ENCODE measurements at regions not wholly inside any gene's neighbourhood (a gene's known extent, or its start where the extent isn't known, plus 50 kb on each side); places are given as distances from the start of the nearest gene placed in this dataset.
"Not testable (repeated sequence)": the region's sequence is repeated elsewhere in the genome, so short reads cannot be mapped to it uniquely, and the experiment has no call there.

- DNase-seq = no peak
These were observed 1321.1 kb downstream of the TBC1D22A start for GRCh38 chr22:48083502-48083901.

- no peak for DNase-seq
These were observed 1319.8 kb downstream of the TBC1D22A start for GRCh38 chr22:48082284-48082683.

- no peak for DNase-seq
These were observed 1318.8 kb downstream of the TBC1D22A start for GRCh38 chr22:48081281-48081680.

- DNase-seq = no peak
These were observed 1318.1 kb downstream of the TBC1D22A start for GRCh38 chr22:48080316-48081165.

- DNase-seq = no peak
These were observed 1317.2 kb downstream of the TBC1D22A start for GRCh38 chr22:48079505-48080290.

- DNase-seq = no peak
These were observed 1316.4 kb downstream of the TBC1D22A start for GRCh38 chr22:48078825-48079224.

- DNase-seq = no peak
These were observed 1315.2 kb downstream of the TBC1D22A start for GRCh38 chr22:48077699-48078098.

GRCh38 chr22:48076008-48076407 is 1313.6 kb downstream of the TBC1D22A start:
- DNase-seq = no peak

- DNase-seq = no peak
These were observed 1313.2 kb downstream of the TBC1D22A start for GRCh38 chr22:48075604-48076003.

- DNase-seq = no peak
These were observed 1310.3 kb downstream of the TBC1D22A start for GRCh38 chr22:48072777-48073176.

- no peak for DNase-seq
These were observed 1309.4 kb downstream of the TBC1D22A start for GRCh38 chr22:48071828-48072227.

- no peak for DNase-seq
These were observed 1308.9 kb downstream of the TBC1D22A start for GRCh38 chr22:48071305-48071704.

- DNase-seq = no peak
These were observed 1308.3 kb downstream of the TBC1D22A start for GRCh38 chr22:48070760-48071159.

GRCh38 chr22:48070083-48070482 is 1307.6 kb downstream of the TBC1D22A start:
- no peak for DNase-seq

GRCh38 chr22:48069256-48069655 is 1306.8 kb downstream of the TBC1D22A start:
- DNase-seq = no peak

GRCh38 chr22:48068323-48068885 is 1306.0 kb downstream of the TBC1D22A start:
- DNase-seq = no peak

GRCh38 chr22:48065892-48066291 is 1303.4 kb downstream of the TBC1D22A start:
- DNase-seq = no peak

- no peak for DNase-seq
These were observed 1299.3 kb downstream of the TBC1D22A start for GRCh38 chr22:48061726-48062125.

- DNase-seq = no peak
These were observed 1297.8 kb downstream of the TBC1D22A start for GRCh38 chr22:48060266-48060665.

GRCh38 chr22:48059521-48059920 is 1297.1 kb downstream of the TBC1D22A start:
- DNase-seq = not testable (repeated sequence)

GRCh38 chr22:48057116-48057835 is 1294.8 kb downstream of the TBC1D22A start:
- DNase-seq = no peak

- no peak for DNase-seq
These were observed 1293.4 kb downstream of the TBC1D22A start for GRCh38 chr22:48055827-48056226.

GRCh38 chr22:48055185-48055584 is 1292.7 kb downstream of the TBC1D22A start:
- DNase-seq = no peak
